HFFc6 (cell line): ENCODE measurements at regions not wholly inside any gene's neighbourhood (a gene's known extent, or its start where the extent isn't known, plus 50 kb on each side); places are given as distances from the start of the nearest gene placed in this dataset.

Source experiments
- DNase-seq: peaks from one replicate; pipeline ENCODE4 v3.0.0-alpha.2; 2018
- H3K27ac Mint-ChIP-seq: 2 replicates; pipeline ENCODE4 v1.8.0; 2020; ENCODE audit warnings: mild to moderate bottlenecking, mixed read lengths
- H3K27me3 Mint-ChIP-seq: 2 replicates; pipeline ENCODE4 v1.8.0; 2021; ENCODE audit warnings: mild to moderate bottlenecking, moderate library complexity, mixed read lengths; ENCODE audit not compliant: insufficient read depth
- H3K36me3 Mint-ChIP-seq: 2 replicates; pipeline ENCODE4 v1.8.0; 2021; ENCODE audit warnings: low read depth, mixed read lengths
- H3K4me1 Mint-ChIP-seq: 2 replicates; pipeline ENCODE4 v1.8.0; 2020; ENCODE audit warnings: low read depth, mixed read lengths
- H3K4me3 Mint-ChIP-seq: 2 replicates; pipeline ENCODE4 v1.8.0; 2020; ENCODE audit warnings: mild to moderate bottlenecking, moderate library complexity, mixed read lengths
- H3K9me3 Mint-ChIP-seq: 2 replicates; pipeline ENCODE4 v1.8.0; 2020; ENCODE audit warnings: mild to moderate bottlenecking, mixed read lengths
- CTCF ChIP-seq: fragments of 200-600 bp; sonication (generic); IDR thresholded peaks from 2 replicates; pipeline ENCODE4 v1.5.0; 2021; ENCODE audit warnings: antibody characterized with exemption, mild to moderate bottlenecking

GRCh38 chr10:130243015-130243414 is 106.8 kb downstream of the GLRX3 start:
- H3K27me3 Mint-ChIP-seq: no peaks in the 10 kb centered on the region
- H3K27ac Mint-ChIP-seq: no peak overlapping the region
- no peak overlapping the region for H3K4me3 Mint-ChIP-seq
- DNase-seq: no peak
- H3K4me1 Mint-ChIP-seq: no peaks in the 10 kb centered on the region
- H3K9me3 Mint-ChIP-seq: peaks cover 32% of the 10 kb centered on the region
- TF ChIP-seq CTCF: no peak
- H3K36me3 Mint-ChIP-seq: 0 out of 2 replicates have a peak, but pooled peaks cover 3% of the 10 kb centered on the region

DNA sequence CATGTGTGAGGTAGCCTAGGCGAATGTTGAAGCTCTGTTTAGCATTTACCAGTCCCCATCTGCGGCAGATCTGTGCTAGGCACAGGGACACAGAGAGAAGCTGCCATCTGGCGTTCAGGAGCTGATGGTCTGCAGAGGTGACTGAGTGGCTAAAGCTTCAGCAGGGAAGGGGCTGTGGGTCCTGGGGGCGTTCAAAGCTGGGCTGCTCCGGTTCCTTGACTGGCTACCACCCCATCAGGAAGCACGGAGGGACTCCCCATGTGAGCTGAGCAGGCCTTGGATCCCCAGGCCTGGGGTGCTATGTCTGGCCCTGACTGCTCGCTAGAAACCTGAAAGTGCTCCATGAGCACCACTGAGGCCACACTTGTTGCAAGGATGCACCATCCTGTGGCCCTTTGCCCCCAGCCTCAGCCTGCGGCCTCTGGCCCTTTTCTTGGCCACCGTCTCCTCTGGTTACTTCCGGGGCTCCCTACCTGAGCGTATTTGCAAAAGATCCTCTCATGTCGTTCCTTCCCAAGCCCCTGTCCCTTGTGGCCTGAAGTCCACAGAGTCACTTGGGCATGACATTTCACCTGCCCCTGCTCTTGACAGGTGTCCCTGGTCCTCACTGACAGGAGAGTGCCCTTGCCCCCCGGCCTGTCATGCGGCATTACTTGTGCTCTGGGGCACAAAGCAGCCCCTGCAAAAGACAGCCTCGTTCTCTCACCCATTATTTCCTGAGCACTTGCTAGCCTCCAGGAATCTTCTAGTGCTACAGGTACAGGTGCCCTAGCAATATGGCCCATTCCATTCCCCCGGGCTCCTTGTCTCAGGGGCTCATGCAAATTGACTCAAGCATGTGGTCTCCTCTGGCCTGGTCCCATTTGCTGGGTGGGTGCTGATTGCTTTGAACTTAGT is 108.1 kb downstream of the GLRX3 start:
- TF ChIP-seq CTCF: no peak
- Mint-ChIP-seq H3K27me3 (no peaks in the 10 kb centered on the region), H3K9me3 (peaks cover 28% of the 10 kb centered on the region), H3K4me3 (no peak overlapping the region), H3K4me1 (no peaks in the 10 kb centered on the region), H3K27ac (no peak overlapping the region), H3K36me3 (0 out of 2 replicates have a peak, but pooled peaks cover 3% of the 10 kb centered on the region)
- no peak for DNase-seq

GRCh38 chr10:130244928-130245495 is 108.8 kb downstream of the GLRX3 start:
- Mint-ChIP-seq H3K9me3 (peaks cover 31% of the 10 kb centered on the region), H3K36me3 (0 out of 2 replicates have a peak, but pooled peaks cover 3% of the 10 kb centered on the region), H3K4me1 (no peaks in the 10 kb centered on the region), H3K4me3 (no peak overlapping the region), H3K27ac (no peak overlapping the region), H3K27me3 (no peaks in the 10 kb centered on the region)
- TF ChIP-seq CTCF: no peak
- DNase-seq: no peak

DNA sequence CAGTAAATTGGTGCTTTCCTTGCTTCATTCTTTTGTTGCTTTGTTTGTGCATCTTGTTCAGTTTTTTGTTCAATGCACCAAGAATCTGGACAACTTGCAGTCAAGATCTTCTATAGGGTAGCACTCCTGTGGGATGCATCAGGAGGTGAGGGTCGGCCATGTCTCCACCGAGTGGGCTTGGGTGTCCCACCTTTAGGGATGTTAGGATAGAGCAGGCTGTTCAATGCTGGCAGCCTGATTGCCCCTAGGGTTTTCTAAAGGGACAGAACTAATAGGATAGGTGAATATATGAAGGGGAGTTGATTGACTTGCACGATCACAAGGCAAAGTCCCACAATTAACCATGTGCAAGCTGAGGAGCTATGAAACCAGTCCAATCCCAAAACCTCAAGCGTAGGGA is 109.9 kb downstream of the GLRX3 start:
- no peaks in the 10 kb centered on the region for H3K27me3 Mint-ChIP-seq
- DNase-seq: no peak
- no peaks in the 10 kb centered on the region for H3K4me1 Mint-ChIP-seq
- TF ChIP-seq CTCF: no peak
- no peak overlapping the region for H3K27ac Mint-ChIP-seq
- peaks cover 31% of the 10 kb centered on the region for H3K9me3 Mint-ChIP-seq
- H3K36me3 Mint-ChIP-seq: 0 out of 2 replicates have a peak, but pooled peaks cover 3% of the 10 kb centered on the region
- H3K4me3 Mint-ChIP-seq: no peak overlapping the region

DNA sequence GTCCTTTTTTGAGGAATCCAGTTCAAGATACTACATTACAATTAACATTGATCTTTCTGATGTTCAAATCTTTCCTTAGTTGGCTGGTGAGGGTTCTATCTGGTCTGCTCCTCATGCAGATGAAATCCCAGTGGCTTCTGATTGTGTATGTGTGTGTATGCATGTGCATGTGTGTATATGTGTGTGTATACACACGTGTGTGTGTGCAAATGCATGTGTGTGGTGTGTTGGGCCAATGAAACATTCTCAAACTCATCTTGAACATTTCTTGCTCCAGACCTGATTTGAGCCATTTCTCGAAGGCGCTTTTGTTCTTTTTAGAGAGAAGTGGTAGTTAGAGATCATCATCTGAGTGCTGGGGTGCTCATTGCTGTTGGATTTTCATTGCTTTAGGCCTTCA is 113.9 kb downstream of the GLRX3 start:
- no peaks in the 10 kb centered on the region for H3K4me1 Mint-ChIP-seq
- H3K36me3 Mint-ChIP-seq: 0 out of 2 replicates have a peak, but pooled peaks cover 3% of the 10 kb centered on the region
- H3K9me3 Mint-ChIP-seq: peaks cover 33% of the 10 kb centered on the region
- no peak overlapping the region for H3K27ac Mint-ChIP-seq
- H3K4me3 Mint-ChIP-seq: no peak overlapping the region
- no peak for DNase-seq
- H3K27me3 Mint-ChIP-seq: peaks cover 2% of the 10 kb centered on the region; the same call in 1 of the 2 replicates
- TF ChIP-seq CTCF: no peak
